ENCODE measurements at regions not wholly inside any gene's neighbourhood (a gene's known extent, or its start where the extent isn't known, plus 50 kb on each side); places are given as distances from the start of the nearest gene placed in this dataset.

GRCh38 chr10:3835770-3836169 lies 50.8 kb upstream of the KLF6 start (continued):
- TF ChIP-seq TCF15 (CRISPR knock-in tag; IDR thresholded peaks at IDR 0.05) (no peak), GABPA (tag; conservative IDR thresholded peaks at IDR 0.05; ENCODE audit: low read depth) (0 out of 2 replicates have a peak, but pooled peaks have one; percentile 8), JUN (IDR thresholded peaks at IDR 0.05; ENCODE audit: borderline replicate concordance, low read depth, low read length) (no peak), JUN (CRISPR knock-in tag; IDR thresholded peaks at IDR 0.05; ENCODE audit: borderline replicate concordance) (no peak), FOXA1 (IDR thresholded peaks at IDR 0.05; ENCODE audit: borderline replicate concordance) (no peak), ZSCAN32 (CRISPR knock-in tag; IDR thresholded peaks at IDR 0.05) (no peak), ZNF140 (CRISPR knock-in tag; IDR thresholded peaks at IDR 0.05) (no peak), ZNF318 (IDR thresholded peaks at IDR 0.05; ENCODE audit: borderline replicate concordance in 1 of 2, low read depth in 1 of 2) (no peak), PTTG1 (tag; IDR thresholded peaks at IDR 0.05; ENCODE audit: low read depth) (no peak), ATF7 (IDR thresholded peaks at IDR 0.05) (peak; percentile 22; the same call in 1 of the 2 replicates), GTF2A2 (tag; IDR thresholded peaks at IDR 0.05) (no peak), BACH1 (tag; IDR thresholded peaks at IDR 0.05) (no peak), RBM17 (IDR thresholded peaks at IDR 0.05; ENCODE audit: borderline replicate concordance, low read depth, low read length) (no peak), BCLAF1 (IDR thresholded peaks at IDR 0.05; ENCODE audit: borderline replicate concordance in 1 of 2, control insufficient read depth in 1 of 2, low read depth in 2 of 2, low read length in 1 of 2) (no peak), JUND (IDR thresholded peaks at IDR 0.05; ENCODE audit: borderline replicate concordance, low read depth, low read length) (0 out of 2 replicates have a peak, but pooled peaks have one; percentile 19), JUND (tag; IDR thresholded peaks at IDR 0.05; ENCODE audit: borderline replicate concordance, low read depth, low read length) (peak; percentile 58; the same call in 1 of the 3 replicates), FOXA3 (CRISPR knock-in tag; conservative IDR thresholded peaks at IDR 0.05 in 1 of 2, IDR thresholded peaks at IDR 0.05 in 1 of 2) (no peak)

All from K562 (cell line).